Suppressor macrophage treated with lipopolysaccharide for 1 hour (primary cell): ENCODE measurements at regions not wholly inside any gene's neighbourhood (a gene's known extent, or its start where the extent isn't known, plus 50 kb on each side); places are given as distances from the start of the nearest gene placed in this dataset.
"Not testable (repeated sequence)": the region's sequence is repeated elsewhere in the genome, so short reads cannot be mapped to it uniquely, and the experiment has no call there.

Experiments
- DNase-seq, 3 donors: peaks; one replicate each; pipeline ENCODE4 v3.0.0-alpha.2; 2020 to 2022

GRCh38 chr1:5682626-5683225 lies 309.5 kb downstream of the NPHP4 start:
- DNase-seq, result no peak

GRCh38 chr1:5681654-5682053 lies 310.6 kb downstream of the NPHP4 start:
- DNase-seq, result no peak

- no peak for DNase-seq
These were observed 311.6 kb downstream of the NPHP4 start for GRCh38 chr1:5680600-5680999.

- DNase-seq, result no peak
These were observed 313.5 kb downstream of the NPHP4 start for GRCh38 chr1:5678759-5679158.

- DNase-seq, result not testable (repeated sequence)
These were observed 319.9 kb downstream of the NPHP4 start for GRCh38 chr1:5672355-5672754.

GRCh38 chr1:5670590-5671350 lies 321.5 kb downstream of the NPHP4 start:
- no peak for DNase-seq

GRCh38 chr1:5667513-5668325 lies 324.5 kb downstream of the NPHP4 start:
- no peak for DNase-seq

GRCh38 chr1:5664906-5665875 lies 327.0 kb downstream of the NPHP4 start:
- DNase-seq, result no peak

GRCh38 chr1:5664081-5664768 lies 328.0 kb downstream of the NPHP4 start:
- DNase-seq, result no peak

GRCh38 chr1:5662744-5663126 lies 329.5 kb downstream of the NPHP4 start:
- DNase-seq, result no peak

- DNase-seq, result no peak
These were observed 330.0 kb downstream of the NPHP4 start for GRCh38 chr1:5662086-5662743.

- DNase-seq, result no peak
These were observed 330.8 kb downstream of the NPHP4 start for GRCh38 chr1:5661196-5662085.

GRCh38 chr1:5660141-5660935 lies 331.9 kb downstream of the NPHP4 start:
- DNase-seq, result peak in 1 of 3 donors; percentile 4

- no peak for DNase-seq
These were observed 332.6 kb downstream of the NPHP4 start for GRCh38 chr1:5659606-5660005.

- DNase-seq, result no peak
These were observed 333.6 kb downstream of the NPHP4 start for GRCh38 chr1:5658340-5659316.

- DNase-seq, result no peak
These were observed 340.0 kb downstream of the NPHP4 start for GRCh38 chr1:5651964-5652821.

- DNase-seq, result no peak
These were observed 340.8 kb downstream of the NPHP4 start for GRCh38 chr1:5651473-5651872.
